Stimulated activated CD8-positive, alpha-beta memory T cell treated with anti-CD3 and anti-CD28 coated beads, Interleukin-4, amount 100 ng/mL, for 1 hour (primary cell): ENCODE measurements at regions not wholly inside any gene's neighbourhood (a gene's known extent, or its start where the extent isn't known, plus 50 kb on each side); places are given as distances from the start of the nearest gene placed in this dataset.

ENCODE experiments used
- DNase-seq, 2 donors: peaks; one replicate each; pipeline ENCODE4 v3.0.0-alpha.2; 2020; ENCODE audit warnings: low read depth in 2 of 2, low spot score in 1 of 2

GRCh38 chr14:98477935-98478334 lies 794.1 kb downstream of the BCL11B start:
- no peak for DNase-seq

GRCh38 chr14:98489115-98489514 lies 782.9 kb downstream of the BCL11B start:
- DNase-seq = no peak

- no peak for DNase-seq
These were observed 777.4 kb downstream of the BCL11B start for GRCh38 chr14:98494582-98494981.

- DNase-seq = no peak
These were observed 773.7 kb downstream of the BCL11B start for GRCh38 chr14:98498019-98498885.

GRCh38 chr14:98501335-98501734 lies 770.7 kb downstream of the BCL11B start:
- no peak for DNase-seq

GRCh38 chr14:98501836-98502235 lies 770.2 kb downstream of the BCL11B start:
- DNase-seq = no peak

GRCh38 chr14:98503086-98503815 lies 768.7 kb downstream of the BCL11B start:
- no peak for DNase-seq

- no peak for DNase-seq
These were observed 764.7 kb downstream of the BCL11B start for GRCh38 chr14:98507264-98507663.

GRCh38 chr14:98510392-98510791 lies 761.6 kb downstream of the BCL11B start:
- no peak for DNase-seq

GRCh38 chr14:98512501-98513251 lies 759.3 kb downstream of the BCL11B start:
- DNase-seq = no peak

- no peak for DNase-seq
These were observed 758.4 kb downstream of the BCL11B start for GRCh38 chr14:98513558-98513957.

GRCh38 chr14:98514016-98514415 lies 758.0 kb downstream of the BCL11B start:
- no peak for DNase-seq

- DNase-seq = no peak
These were observed 735.7 kb downstream of the BCL11B start for GRCh38 chr14:98536256-98536655.

- DNase-seq = no peak
These were observed 729.7 kb downstream of the BCL11B start for GRCh38 chr14:98542316-98542715.

GRCh38 chr14:98543074-98543473 lies 728.9 kb downstream of the BCL11B start:
- no peak for DNase-seq

GRCh38 chr14:98544174-98544573 lies 727.8 kb downstream of the BCL11B start:
- DNase-seq = no peak

GRCh38 chr14:98545181-98545580 lies 726.8 kb downstream of the BCL11B start:
- DNase-seq = no peak

- DNase-seq = no peak
These were observed 723.8 kb downstream of the BCL11B start for GRCh38 chr14:98548071-98548686.

GRCh38 chr14:98551028-98551427 lies 721.0 kb downstream of the BCL11B start:
- no peak for DNase-seq

GRCh38 chr14:98555440-98555839 lies 716.6 kb downstream of the BCL11B start:
- DNase-seq = no peak

GRCh38 chr14:98564006-98564405 lies 708.0 kb downstream of the BCL11B start:
- no peak for DNase-seq
